ENCODE measurements at regions not wholly inside any gene's neighbourhood (a gene's known extent, or its start where the extent isn't known, plus 50 kb on each side); places are given as distances from the start of the nearest gene placed in this dataset.

DNA sequence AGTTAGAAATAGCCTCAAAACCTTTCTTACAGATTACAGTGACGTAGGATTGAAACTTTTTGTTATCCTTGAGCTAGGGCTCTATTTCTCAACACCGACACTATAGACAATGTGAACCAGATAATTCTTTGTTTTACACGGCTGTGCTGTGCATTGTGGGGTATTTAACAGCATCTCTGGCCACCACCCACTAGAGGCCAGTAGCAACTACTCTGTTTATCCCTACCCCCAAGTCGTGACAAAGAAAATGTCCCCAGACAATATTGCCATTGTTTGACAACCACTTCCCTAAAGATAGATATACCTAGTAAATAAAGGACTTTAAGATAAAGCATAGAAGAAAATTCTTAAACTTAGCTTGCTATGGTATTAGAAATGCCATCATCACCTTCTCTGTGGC lies 359.6 kb downstream of the ARL4A start:
- no peak for DNase-seq

DNA sequence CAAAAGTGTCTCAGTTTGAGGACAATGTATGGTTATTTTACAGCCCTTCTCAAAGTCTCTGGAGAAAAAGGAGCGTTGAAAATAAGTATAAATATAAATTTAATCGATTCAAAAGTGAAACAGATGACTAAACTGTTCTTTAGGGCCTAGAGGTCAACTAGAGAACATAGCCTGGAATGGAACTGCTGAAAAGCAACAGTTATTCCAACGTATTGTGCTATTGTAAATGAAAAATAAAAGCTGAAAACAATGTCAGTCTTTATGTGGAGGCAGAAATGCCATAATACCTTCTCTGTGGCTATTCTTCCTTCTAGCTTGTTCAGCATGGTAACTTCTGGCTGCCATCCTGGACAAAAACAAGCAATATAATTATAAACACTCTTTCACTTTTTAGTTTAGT lies 362.5 kb downstream of the ARL4A start:
- DNase-seq, result no peak

DNA sequence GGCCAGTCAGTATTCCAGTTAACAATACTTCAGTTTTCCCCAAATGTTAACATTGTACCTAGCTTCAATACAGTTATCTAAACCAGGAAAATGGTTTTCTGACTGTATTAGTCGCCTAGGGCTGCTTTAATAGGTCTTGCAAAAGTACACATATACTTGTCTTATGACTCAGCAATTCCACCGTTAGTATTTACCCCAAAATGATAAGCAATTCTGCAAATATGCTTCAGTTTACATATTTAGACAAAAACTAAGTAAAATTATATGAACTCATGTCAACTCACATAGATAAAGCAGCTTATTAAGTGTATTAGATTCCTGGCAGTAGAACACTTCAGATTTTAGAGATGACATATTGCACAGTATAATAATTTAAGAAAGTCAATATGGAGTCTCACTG lies 363.3 kb downstream of the ARL4A start:
- no peak for DNase-seq

DNA sequence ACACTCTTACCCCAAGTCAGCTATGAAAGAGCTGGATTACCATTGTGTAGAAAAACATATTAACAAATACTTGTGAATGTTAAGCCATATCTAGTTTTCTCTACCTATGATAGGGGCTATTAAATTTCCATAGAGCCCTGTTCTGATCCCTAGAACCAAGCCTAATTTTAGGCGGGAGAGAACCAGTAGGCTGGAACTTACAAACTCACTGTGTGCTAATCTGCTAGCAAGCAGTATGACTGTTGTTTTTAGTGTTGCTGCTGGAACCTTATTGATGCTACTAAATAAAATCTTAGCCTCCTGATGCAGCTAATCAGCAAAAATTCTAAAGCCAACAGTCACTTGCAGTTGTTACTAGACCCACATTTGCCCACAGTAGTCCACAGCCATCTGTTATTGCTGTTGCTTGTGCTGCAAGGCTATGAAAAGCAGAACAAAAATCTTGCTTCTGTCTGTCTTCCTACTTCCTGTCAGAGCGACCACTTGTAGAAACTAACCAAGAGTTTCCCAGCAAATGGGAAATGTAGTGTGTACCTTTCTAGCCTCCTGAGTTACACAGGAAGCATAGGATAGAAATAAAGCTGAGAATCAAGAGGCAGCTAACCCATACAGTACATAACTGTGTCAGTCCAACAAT lies 368.4 kb downstream of the ARL4A start:
- DNase-seq, result no peak

DNA sequence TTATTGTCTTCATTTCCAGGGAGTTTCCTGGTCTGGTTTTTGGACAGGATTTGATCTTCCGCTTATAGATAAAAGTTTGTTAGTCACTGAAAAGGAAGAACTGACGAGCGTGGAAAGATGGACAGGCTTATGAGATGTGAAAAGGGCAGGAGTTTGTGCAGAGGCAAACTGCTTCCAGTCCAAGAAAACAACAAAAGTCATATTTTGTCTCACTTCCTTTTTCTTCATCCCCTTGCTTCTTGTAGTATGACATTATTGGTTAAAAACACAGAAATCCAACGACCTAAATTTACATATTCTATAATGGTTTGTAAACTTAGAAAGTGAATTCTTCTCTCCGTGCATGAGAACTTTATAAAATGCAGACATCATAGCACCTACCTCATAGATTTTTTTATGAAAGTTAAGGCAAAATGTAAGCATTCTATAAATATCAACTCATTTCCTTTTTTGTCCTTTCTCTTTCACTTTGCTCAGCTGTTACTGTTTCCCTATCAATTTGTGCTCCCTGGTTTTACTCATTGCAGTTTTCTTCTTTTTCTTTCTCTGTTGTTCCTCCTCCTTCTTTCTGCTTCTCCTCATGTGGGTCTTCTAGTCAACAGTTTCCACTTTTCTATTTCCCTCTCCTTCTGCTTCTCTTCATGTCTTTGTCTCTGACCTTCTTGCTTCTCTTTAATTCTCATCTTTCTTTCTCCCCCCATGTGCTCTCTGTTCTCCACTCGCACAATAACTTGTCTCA lies 370.2 kb downstream of the ARL4A start:
- DNase-seq, result no peak

DNA sequence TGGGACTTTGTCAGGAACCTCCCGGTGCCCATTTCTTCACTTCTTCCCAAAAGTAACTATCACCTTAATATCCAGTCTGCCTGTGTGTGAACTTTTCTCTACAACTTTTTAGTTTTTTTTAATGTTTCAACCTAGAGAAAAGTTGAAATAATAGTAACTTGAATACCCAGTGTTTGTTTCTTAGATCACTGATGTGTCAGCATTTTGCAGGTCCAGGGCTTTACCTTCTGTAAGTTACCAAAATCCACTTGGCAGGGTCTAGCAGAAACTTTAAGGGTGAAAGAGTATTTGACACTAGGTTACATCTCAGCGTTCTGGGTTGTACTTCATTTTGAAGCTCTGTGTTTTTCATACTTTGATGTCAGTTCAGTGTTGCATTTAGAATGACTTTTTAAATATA lies 372.7 kb downstream of the ARL4A start:
- DNase-seq, result no peak

DNA sequence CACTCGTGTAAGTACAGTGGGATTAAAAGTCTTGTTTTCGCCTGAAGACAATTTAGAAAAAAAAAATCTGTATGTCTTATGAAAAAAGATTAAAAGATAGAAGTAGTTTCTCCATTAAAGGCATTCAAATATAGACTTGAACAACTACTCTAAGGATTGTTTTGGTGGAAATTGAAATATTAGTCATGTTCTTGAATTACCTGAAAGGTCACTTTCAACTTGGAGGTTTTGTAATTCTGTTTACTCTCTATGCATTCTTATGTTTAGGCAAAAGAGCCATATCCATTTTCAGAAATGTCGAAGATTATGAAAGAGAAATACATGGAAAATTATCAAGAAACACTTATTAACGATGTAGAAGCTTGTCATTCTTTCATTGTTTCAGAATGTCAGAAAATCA lies 373.7 kb downstream of the ARL4A start:
- DNase-seq, result no peak

DNA sequence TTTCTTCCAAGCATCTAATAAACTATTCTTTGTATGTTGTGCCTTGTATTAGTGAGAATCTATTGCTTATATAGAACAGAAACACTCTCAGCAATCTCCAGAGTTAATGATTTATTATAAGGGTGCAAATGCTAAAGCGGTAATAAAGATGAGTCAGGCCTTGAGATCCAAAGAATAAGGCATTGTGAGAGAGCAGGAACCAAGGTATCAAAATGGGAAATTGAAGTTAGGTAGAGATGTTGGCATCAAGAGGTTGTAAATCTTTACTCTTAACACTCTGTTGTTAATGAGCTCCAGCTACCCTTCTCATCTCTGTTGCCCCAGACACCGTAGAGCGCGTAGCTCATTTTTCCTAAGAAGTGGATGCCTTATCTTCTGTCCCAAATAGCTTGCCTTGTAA lies 375.2 kb downstream of the ARL4A start:
- DNase-seq, result no peak

DNA sequence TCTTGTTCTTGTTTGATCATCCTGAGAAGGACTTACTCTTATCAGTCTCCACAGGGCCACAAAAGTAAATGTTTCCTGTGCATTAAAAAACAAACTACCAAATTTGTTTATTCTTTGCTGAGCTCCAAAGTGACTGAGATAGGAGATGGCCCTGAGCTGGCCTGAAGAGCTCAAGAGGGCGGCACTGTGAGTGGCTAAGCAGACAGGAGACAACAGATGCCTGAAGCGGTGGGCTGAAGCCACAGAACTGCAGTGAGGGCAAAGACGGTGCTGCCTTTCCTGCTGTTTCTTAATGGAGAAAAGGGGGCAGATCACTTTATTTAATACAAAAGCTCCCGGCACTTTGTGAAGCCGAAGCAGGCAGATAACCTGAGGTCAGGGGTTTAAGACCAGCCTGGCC lies 379.6 kb downstream of the ARL4A start:
- no peak for DNase-seq

DNA sequence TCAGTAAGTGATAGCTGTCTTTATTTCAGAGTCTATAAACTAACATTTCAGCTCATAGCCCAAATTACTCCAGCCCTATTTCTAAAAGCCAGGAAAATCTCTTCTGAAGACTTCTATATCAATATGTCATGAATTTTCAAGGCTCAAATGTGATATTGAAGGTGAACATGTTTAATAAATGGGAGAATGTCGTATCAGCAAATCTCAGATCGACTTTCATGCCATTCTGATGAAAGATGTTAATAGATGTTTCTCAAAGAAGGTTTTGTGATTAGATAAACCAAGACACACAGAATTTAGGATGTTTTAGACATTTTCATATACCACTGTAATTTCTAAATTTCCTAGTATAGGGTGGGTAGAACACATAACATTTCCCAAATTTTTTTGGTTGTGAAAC lies 380.6 kb downstream of the ARL4A start:
- no peak for DNase-seq

DNA sequence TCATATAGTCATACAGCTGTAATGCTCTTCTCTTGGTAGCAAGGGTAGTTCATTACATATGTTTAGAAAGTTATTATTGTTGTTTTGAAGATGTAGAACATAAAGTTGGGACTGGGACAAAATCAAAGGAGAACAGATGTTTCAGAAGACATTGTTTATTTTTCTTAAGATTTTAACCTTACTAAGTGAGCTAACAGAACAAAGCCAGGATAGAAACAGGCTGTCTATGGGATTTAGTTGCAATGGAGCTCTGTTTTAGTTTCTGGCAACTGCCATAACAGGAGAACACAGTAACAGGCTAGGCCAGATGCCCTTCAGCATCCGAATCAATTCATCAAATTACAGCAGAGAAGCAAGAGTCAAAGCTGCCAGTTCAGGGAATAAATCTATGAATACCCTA lies 382.4 kb downstream of the ARL4A start:
- DNase-seq, result no peak

DNA sequence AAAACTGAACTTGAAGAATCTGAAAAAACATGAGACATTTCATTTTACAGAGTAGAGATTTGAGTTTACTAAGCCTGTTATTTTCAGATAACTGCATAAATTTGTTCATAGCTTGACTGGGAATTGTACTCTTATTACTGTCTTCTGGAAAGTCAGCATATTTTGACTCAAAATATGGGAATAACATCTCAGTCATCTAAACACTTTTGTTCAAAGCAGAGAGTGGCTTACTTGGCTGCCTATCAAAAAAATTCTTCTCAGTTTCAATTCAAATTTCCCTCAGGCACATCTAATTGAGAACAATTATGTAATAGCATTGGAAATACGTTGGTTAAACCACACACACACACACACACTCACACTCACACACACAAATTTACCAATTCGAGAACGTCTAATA lies 384.6 kb downstream of the ARL4A start:
- no peak for DNase-seq

DNA sequence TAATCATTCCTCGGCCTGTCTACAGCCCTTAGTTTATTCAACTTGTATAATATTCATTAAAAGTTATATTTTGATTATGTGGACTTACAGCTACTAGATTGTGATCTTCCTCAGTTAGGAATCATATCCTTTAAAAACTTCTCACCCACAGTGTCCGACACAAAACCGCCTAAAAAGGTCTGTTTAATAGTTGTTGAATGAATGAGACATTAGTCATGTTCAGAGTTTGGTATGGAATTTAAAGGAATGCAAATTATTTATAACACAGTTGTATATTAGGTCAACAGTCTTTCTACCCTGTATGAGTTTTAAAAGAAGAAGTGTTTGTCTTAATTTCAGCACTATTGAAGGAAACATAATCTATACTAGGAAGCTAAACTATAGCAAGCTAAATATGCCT lies 390.0 kb downstream of the ARL4A start:
- no peak for DNase-seq

DNA sequence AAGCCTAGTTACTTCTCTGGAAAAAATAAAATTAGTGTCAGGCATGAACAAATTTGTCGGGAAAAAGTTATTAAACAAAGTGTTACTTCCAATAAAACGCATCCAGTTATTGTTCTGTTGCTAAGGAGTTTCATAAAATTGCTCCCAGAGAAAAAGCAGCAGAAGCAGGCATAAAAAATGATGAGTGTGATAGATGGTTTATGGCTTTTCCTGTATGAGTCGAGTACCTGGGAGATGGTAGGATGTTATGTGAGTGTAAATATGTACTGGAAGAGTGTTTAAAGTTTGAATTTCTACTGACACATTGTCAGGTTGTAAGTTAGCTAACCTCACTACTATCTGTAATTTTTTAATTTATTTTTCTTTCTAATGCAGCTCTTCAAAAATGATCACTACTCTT lies 390.7 kb downstream of the ARL4A start:
- DNase-seq, result no peak

DNA sequence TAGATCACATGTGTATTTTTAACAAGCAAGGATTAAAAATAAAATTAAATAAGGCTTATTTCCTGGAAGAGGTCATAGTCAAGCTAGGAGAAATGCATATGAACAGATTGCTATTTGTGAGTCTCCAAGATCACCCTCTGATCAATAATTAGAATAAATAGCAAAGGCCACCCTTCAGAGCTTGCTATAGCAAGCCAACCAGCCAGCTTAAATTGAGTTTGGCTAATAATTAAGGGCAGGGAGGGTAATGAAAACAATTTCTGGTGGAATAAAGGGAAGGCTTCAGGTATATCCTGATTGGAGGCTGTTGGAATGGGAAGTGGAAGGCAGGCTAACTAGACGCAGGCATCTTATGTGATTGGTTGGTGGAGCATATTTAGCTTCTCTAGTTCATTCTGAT lies 403.5 kb downstream of the ARL4A start:
- DNase-seq, result no peak

DNA sequence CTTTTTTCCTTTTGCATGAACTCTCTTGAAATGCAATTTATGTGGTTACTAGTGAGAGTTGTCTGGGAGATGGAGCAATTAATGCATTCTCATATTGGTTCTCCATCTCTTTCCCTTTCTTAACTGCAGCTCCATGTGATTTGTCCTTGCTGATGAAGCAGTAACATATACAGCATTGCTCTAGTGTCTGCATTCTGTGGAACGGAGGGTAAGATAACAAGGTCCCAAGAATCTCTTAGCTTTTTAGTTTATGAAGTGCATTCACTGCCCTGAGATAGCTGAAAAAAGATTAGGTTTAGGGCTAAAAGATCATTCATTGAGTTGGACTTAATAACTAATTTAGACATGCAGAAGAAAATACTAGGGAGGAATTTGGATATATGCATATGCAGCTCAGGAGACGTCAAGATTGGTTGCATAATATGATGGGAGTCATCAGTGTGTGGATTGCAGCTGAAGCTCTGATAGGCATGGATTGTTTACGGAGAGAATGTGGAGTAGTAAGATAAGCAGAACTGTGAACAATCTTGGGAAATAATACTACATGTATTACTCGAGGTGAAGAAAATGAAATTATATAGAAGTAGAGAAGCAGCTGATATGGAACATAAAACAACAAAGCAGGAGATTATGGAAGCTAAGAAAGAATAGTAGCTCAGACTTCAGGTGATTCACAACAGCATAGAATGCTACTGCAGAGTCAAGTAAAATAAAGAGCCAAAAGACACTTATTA lies 404.7 kb downstream of the ARL4A start:
- no peak for DNase-seq

DNA sequence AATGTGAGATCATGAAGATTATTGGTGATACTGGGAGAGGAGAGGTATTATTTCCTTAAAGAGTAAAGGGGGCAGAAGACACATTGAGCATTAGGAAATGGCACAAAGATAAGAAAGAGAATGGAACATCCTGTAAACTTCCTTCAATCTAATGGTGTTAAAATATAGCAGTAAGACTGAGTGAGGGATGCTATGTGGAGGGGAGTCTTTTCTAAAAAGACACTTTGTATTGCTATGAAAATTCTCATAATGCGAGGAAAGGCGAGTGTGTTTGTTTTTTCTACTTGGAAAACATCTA lies 405.2 kb downstream of the ARL4A start:
- no peak for DNase-seq

DNA sequence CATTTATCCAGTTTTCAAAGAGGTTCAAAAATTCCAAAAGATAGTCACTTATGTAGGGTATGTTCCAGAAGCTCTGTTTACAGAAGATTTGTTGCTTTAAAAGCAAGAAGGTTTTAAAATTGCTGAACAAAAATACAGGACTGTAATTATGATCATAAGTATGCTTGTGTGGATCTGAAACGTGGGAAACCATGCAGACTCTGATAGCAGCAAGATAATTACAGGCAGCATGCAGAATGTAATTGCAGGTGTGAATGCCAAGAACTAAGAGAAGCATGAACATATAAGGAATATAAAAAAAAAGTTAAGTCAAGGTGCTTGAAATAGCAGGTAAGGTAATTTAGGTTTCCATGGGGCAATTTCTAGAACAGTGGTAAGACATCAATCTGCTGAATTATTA lies 405.7 kb downstream of the ARL4A start:
- peak; percentile 17 for DNase-seq

DNA sequence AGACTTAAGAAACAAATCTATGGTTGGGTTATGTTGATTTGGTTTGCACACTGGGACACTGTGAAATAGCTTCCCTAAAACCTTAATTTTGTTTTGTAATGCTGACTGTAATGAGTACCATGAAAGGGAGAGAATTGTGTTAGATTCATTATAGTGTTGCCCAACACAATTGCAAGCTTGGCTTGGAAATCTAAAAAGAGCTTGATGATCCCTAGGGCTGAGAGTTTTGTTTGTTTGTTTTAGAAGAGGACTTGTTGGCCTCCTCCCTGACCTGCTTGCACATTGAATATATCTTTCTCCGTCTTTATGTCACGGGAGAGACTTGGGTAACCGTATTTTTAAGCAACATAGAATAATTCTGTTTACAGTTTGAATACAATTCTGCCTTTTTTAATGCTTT lies 410.1 kb downstream of the ARL4A start:
- no peak for DNase-seq

DNA sequence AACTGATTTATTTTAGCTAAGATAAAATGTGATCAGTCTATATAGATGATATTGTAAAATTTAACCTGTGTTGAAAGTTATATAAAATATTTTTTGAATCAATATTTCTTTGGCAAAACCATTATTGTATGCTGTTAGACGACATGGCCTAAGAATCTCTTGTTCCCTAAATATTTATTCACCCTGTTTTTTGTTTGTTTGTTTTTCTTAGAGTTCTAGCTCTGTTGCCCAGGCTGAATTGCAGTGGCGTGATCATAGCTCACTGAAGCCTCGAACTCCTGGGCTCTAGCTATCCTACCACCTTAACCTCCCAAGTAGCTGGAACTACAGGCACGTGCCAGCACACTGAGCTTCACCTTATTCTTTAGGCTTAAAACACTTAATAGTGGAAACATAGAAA lies 410.7 kb downstream of the ARL4A start:
- no peak for DNase-seq

DNA sequence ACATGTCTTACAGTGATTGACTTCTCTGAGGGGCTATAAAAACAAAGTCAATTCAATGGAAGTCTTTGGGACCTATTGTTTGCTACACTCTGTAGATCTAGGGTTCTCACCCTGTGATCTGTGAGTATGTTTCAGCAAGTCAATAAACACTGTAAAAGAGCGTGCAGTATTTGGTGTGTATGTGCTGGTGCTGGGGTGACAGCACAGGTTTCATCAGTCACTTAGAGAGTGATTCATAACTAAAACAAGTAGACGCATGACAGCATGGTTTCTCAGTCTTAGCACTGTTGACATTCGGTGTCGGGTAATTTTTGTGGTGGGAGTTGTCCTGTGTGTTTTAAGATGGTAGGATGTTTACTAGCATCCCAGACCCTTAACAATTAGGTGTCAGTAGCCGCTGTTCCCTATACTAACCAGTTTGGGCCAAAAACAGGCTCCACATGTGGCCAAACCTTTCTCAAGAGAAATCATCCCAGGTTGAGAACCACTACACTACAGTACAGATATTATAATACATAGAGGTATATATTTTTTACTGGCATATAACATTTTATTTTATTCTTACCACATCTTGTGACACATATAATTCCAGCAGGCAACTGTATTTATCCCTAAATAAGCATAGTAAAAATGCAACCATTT lies 411.8 kb downstream of the ARL4A start:
- DNase-seq, result no peak

DNA sequence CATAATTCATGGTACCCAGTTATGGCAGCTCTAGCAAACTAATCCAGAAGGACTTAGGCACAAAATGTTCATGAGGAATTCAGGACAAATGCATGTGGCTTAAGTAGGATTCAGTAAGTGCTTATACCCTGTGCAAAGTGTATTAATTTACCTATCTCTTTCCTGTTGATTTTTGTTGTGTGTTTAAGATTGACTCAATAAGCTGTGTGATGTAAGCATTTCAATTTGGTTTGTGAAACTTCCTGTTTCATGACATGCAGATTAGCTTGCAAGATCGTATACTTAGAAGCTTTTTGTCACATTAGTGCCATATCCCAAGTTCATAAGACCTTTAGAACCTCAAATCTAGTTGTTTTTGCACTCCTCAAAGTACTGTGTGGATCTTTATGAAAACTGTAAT lies 416.7 kb downstream of the ARL4A start:
- DNase-seq, result no peak

DNA sequence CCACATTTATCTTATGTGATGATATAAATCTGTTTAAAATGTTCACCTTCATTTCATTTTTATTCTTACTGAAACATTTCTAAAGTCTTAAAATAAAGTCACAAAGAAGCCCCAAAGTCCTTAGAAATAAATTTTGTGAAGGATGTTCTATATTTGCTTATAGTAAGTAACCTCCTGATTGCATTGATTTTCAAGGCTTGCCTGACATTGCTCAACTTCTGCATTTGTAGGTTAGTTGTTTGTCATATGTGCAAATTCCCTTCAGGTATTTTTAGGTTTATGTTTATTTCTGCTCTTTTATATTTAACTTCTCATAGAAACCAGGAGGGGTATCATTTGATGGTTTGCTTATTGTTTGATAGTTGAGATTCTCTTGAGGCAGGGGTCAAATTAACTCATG lies 417.8 kb downstream of the ARL4A start:
- no peak for DNase-seq

DNA sequence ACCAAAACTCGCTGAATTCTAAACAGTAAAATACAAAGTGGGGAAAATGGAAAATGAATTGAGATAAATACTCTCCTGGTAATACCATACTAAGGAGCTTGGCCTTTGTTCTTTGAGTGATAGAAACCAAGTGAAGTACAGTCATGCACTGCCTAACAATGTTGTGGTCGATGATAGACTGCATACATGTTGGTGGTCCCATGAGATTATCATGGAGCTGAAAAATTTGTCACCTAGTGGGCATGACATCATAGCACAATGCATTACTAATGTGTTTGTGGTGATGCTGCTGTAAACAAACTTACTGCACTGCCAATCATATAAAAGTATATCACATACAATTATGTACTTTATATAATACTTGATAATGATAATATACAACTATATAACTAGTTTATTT lies 419.1 kb downstream of the ARL4A start:
- DNase-seq, result no peak
